GM23338 (cell line): ENCODE measurements at regions not wholly inside any gene's neighbourhood (a gene's known extent, or its start where the extent isn't known, plus 50 kb on each side); places are given as distances from the start of the nearest gene placed in this dataset.

Experiments used
- ATAC-seq: fragments of 200-7000 bp; cut with Tn5 transposase; 3 replicates; pipeline ENCODE4 v1.9.1; 2020
- DNase-seq: peaks from one replicate; pipeline ENCODE4 v3.0.0-alpha.2; 2015; ENCODE audit warnings: low spot score
- H2AFZ ChIP-seq: fragments of 200-600 bp; sonication (generic); 2 replicates; pipeline ENCODE4 v1.8.0; 2016; ENCODE audit warnings: antibody characterized with exemption, mild to moderate bottlenecking, moderate library complexity
- H3F3A ChIP-seq: fragments of 200-600 bp; sonication (generic); replicated peaks from 2 replicates; pipeline ENCODE4 v1.8.0; 2017; ENCODE audit warnings: antibody characterized with exemption, mixed run types, low read depth
- H3K27ac ChIP-seq: fragments of 200-600 bp; sonication (generic); 2 replicates; pipeline ENCODE4 v1.6.1; 2016; ENCODE audit warnings: low read depth
- H3K27me3 ChIP-seq: fragments of 200-600 bp; sonication (generic); 2 replicates; pipeline ENCODE4 v1.8.0; 2016; ENCODE audit warnings: mild to moderate bottlenecking, mixed run types, moderate library complexity; ENCODE audit not compliant: insufficient read depth
- H3K36me3 ChIP-seq: fragments of 200-600 bp; sonication (generic); 2 replicates; pipeline ENCODE4 v1.8.0; 2016; ENCODE audit warnings: mild to moderate bottlenecking; ENCODE audit not compliant: insufficient read depth
- H3K4me1 ChIP-seq: fragments of 200-600 bp; sonication (generic); 2 replicates; pipeline ENCODE4 v1.8.0; 2016; ENCODE audit warnings: mild to moderate bottlenecking, moderate library complexity; ENCODE audit not compliant: insufficient read depth
- H3K4me2 ChIP-seq: fragments of 200-600 bp; sonication (generic); 2 replicates; pipeline ENCODE4 v1.7.1; 2017; ENCODE audit warnings: mixed run types
- H3K4me3 ChIP-seq: fragments of 200-600 bp; sonication (generic); 2 replicates; pipeline ENCODE4 v1.6.1; 2016; ENCODE audit warnings: mixed run types
- H3K79me2 ChIP-seq: fragments of 200-600 bp; sonication (generic); replicated peaks from 2 replicates; pipeline ENCODE4 v1.8.0; 2017; ENCODE audit warnings: mild to moderate bottlenecking; ENCODE audit not compliant: insufficient read depth
- H3K9me2 ChIP-seq: fragments of 200-600 bp; sonication (generic); 2 replicates; pipeline ENCODE4 v1.8.0; 2017; ENCODE audit not compliant: insufficient read depth
- H4K20me1 ChIP-seq: fragments of 200-600 bp; sonication (generic); replicated peaks from 2 replicates; pipeline ENCODE4 v1.8.0; 2017; ENCODE audit warnings: mild to moderate bottlenecking; ENCODE audit not compliant: insufficient read depth
- H3K27ac Mint-ChIP-seq: 2 replicates; pipeline ENCODE4 v1.8.0; 2020; ENCODE audit warnings: inconsistent platforms, mild to moderate bottlenecking, moderate library complexity, mixed read lengths
- H3K27me3 Mint-ChIP-seq: 3 replicates; pipeline ENCODE4 v1.8.0; 2022; ENCODE audit warnings: low read depth, mild to moderate bottlenecking, moderate library complexity, mixed read lengths, inconsistent platforms; ENCODE audit not compliant: insufficient read depth, poor library complexity
- H3K36me3 Mint-ChIP-seq: 3 replicates; pipeline ENCODE4 v1.8.0; 2021; ENCODE audit warnings: low read depth, mild to moderate bottlenecking, inconsistent platforms, moderate library complexity, mixed read lengths
- H3K4me1 Mint-ChIP-seq: 3 replicates; pipeline ENCODE4 v1.8.0; 2020; ENCODE audit warnings: mild to moderate bottlenecking, inconsistent platforms, mixed read lengths
- H3K4me3 Mint-ChIP-seq: 3 replicates; pipeline ENCODE4 v1.8.0; 2021; ENCODE audit warnings: moderate library complexity, mild to moderate bottlenecking, inconsistent platforms, mixed read lengths
- H3K9me3 Mint-ChIP-seq: 3 replicates; pipeline ENCODE4 v1.8.0; 2020; ENCODE audit warnings: moderate library complexity, mild to moderate bottlenecking, inconsistent platforms, mixed read lengths
- CREB1 ChIP-seq: fragments of 250-450 bp; sonication (Bioruptor Pico); IDR thresholded peaks from 2 replicates; pipeline ENCODE4 v1.5.0; 2020; ENCODE audit warnings: low read depth, mild to moderate bottlenecking, moderate library complexity
- EZH2 ChIP-seq: fragments of 200-600 bp; sonication (generic); IDR thresholded peaks from one replicate; pipeline ENCODE4 v1.8.0; 2017; ENCODE audit warnings: antibody characterized with exemption, mild to moderate bottlenecking, low read depth; ENCODE audit not compliant: unreplicated experiment
- EZH2phosphoT487 ChIP-seq: fragments of 200-600 bp; sonication (generic); IDR thresholded peaks from one replicate; pipeline ENCODE4 v1.8.1; 2018; ENCODE audit warnings: antibody characterized with exemption; ENCODE audit not compliant: unreplicated experiment
- JUNB ChIP-seq: IDR thresholded peaks from one replicate; pipeline ENCODE4 v1.6.1; 2016; ENCODE audit warnings: antibody characterized with exemption; ENCODE audit not compliant: unreplicated experiment
- NANOG ChIP-seq: IDR thresholded peaks from 2 replicates; pipeline ENCODE4 v1.6.1; 2016; ENCODE audit warnings: antibody characterized with exemption, borderline replicate concordance
- POLR2AphosphoS5 ChIP-seq: IDR thresholded peaks from 2 replicates; pipeline ENCODE4 v1.6.1; 2016; ENCODE audit warnings: antibody characterized with exemption, low read depth
- STAT1 ChIP-seq: IDR thresholded peaks from one replicate; pipeline ENCODE4 v1.6.1; 2016; ENCODE audit warnings: antibody characterized with exemption; ENCODE audit not compliant: unreplicated experiment
- ZNF331 ChIP-seq: fragments of 250-450 bp; sonication (Bioruptor Pico); IDR thresholded peaks from 2 replicates; pipeline ENCODE4 v1.5.0; 2020; ENCODE audit warnings: low read depth, mild to moderate bottlenecking, moderate library complexity
- ZNF462 ChIP-seq: fragments of 250-450 bp; sonication (Bioruptor Pico); IDR thresholded peaks from 2 replicates; pipeline ENCODE4 v1.5.0; 2020; ENCODE audit warnings: mild to moderate bottlenecking, moderate library complexity

GRCh38 chr3:137191133-137191923 is 233.5 kb downstream of the IL20RB start:
- H3K27me3 Mint-ChIP-seq, result peaks cover 1% of the 10 kb centered on the region
- H3K4me1 Mint-ChIP-seq, result no peaks in the 10 kb centered on the region

More at GRCh38 chr3:137191133-137191923, 233.5 kb downstream of the IL20RB start:
- no peaks in the 10 kb centered on the region for H3K79me2 ChIP-seq
- H3K9me2 ChIP-seq, result peaks cover 29% of the 10 kb centered on the region
- H2AFZ ChIP-seq, result no peak overlapping the region
- H3K27ac ChIP-seq, result no peak overlapping the region
- H3K4me3 ChIP-seq, result no peak overlapping the region
- Mint-ChIP-seq H3K36me3 (no peaks in the 10 kb centered on the region), H3K27ac (no peak overlapping the region), H3K4me3 (no peak overlapping the region), H3K9me3 (no peaks in the 10 kb centered on the region)
- no peak overlapping the region for H3K4me2 ChIP-seq
- H3K4me1 ChIP-seq, result no peaks in the 10 kb centered on the region
- no peaks in the 10 kb centered on the region for H3K36me3 ChIP-seq
- H4K20me1 ChIP-seq, result no peaks in the 10 kb centered on the region
- H3K27me3 ChIP-seq, result no peaks in the 10 kb centered on the region
- no peak for DNase-seq
- ATAC-seq, result no peak
- TF ChIP-seq EZH2 (no peak), JUNB (no peak), CREB1 (no peak), POLR2AphosphoS5 (no peak), NANOG (no peak), STAT1 (no peak), ZNF331 (no peak), ZNF462 (CRISPR knock-in tag) (no peak), EZH2phosphoT487 (no peak)
- no peaks in the 10 kb centered on the region for H3F3A ChIP-seq
